RWPE1 (cell line): ENCODE measurements at regions not wholly inside any gene's neighbourhood (a gene's known extent, or its start where the extent isn't known, plus 50 kb on each side); places are given as distances from the start of the nearest gene placed in this dataset.

Experiments used
- CTCF ChIA-PET: fragments of 350-600 bp; sonication (Branson Sonifier 250); formaldehyde crosslinking; extraction: SDS; loops from one replicate; lab custom pipeline; 2021; lab: Yijun Ruan, JAX
- POLR2A ChIA-PET: fragments of 400-600 bp; formaldehyde crosslinking; extraction: SDS; loops from one replicate; lab custom pipeline; 2020; ENCODE audit warnings: antibody characterized with exemption; ENCODE audit not compliant: low non-redundant PET; lab: Yijun Ruan, JAX
- DNase-seq: peaks from one replicate; pipeline ENCODE4 v3.0.0; 2012; ENCODE audit warnings: low spot score
- H3K27ac ChIP-seq: fragments of 450-650 bp; 2 replicates; pipeline ENCODE4 v1.5.1; 2017
- TF ChIP-seq, protein P1 (sequence below): fragments of 450-650 bp; conservative IDR thresholded peaks from 2 replicates; pipeline ENCODE4 v1.5.1; 2017; ENCODE audit warnings: low read depth, mild to moderate bottlenecking

GRCh38 chr4:141416219-141416618 is 195.5 kb downstream of the ZNF330 start:
- no peak for DNase-seq
- TF ChIP-seq, protein P1, sequence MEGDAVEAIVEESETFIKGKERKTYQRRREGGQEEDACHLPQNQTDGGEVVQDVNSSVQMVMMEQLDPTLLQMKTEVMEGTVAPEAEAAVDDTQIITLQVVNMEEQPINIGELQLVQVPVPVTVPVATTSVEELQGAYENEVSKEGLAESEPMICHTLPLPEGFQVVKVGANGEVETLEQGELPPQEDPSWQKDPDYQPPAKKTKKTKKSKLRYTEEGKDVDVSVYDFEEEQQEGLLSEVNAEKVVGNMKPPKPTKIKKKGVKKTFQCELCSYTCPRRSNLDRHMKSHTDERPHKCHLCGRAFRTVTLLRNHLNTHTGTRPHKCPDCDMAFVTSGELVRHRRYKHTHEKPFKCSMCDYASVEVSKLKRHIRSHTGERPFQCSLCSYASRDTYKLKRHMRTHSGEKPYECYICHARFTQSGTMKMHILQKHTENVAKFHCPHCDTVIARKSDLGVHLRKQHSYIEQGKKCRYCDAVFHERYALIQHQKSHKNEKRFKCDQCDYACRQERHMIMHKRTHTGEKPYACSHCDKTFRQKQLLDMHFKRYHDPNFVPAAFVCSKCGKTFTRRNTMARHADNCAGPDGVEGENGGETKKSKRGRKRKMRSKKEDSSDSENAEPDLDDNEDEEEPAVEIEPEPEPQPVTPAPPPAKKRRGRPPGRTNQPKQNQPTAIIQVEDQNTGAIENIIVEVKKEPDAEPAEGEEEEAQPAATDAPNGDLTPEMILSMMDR = no peak
- POLR2A ChIA-PET = no interaction called here
- H3K27ac ChIP-seq = no peak overlapping the region
- CTCF ChIA-PET = interaction anchor here (1.1 kb wide), 1 partner anchor 30 kb away, joined by 3 read pairs; no protein-coding TSS in a partner anchor

DNA sequence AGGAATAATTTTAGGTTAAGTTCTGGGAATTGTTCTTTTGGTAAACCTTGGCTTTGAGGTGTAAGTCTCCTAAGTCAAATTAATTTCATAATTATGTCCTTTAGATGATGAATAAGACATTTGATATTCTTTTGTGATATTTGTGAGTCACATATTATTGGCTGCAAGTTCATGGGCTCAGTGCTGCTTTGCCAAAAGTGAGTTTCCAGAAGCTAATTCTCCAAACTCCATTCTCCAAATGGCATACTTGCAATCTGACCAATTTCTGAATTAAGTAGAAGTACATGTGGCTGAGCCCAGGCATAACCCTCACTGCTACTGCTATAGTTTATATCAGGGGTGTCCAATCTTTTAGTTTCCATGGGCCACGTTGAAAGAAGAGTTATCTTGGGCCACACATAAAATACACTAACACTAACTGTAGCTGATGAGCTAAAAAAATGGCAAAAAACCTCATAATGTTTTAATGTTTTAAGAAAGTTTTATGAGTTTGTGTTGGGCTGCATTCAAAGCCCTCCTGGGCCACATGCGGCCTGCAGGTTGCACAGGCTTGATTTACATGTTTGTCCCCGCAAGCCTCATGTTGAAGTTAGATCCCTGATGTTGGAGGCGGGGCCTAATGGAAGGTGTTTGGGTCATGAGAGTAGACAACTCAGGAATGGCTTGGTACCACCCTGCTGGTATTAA is 196.1 kb downstream of the ZNF330 start:
- no peak for DNase-seq
- no peak overlapping the region for H3K27ac ChIP-seq
- ChIA-PET CTCF (interaction anchor here (0.6 kb wide), 1 partner anchor 490 kb away, joined by 3 read pairs; no protein-coding TSS in a partner anchor), POLR2A (no interaction called here)
- TF ChIP-seq, protein P1 = no peak

GRCh38 chr4:141417387-141417786 is 196.7 kb downstream of the ZNF330 start:
- DNase-seq = no peak
- no peak overlapping the region for H3K27ac ChIP-seq
- TF ChIP-seq, protein P1 = no peak
- ChIA-PET POLR2A (no interaction called here), CTCF (interaction anchor here (0.6 kb wide), 1 partner anchor 489 kb away, joined by 3 read pairs; no protein-coding TSS in a partner anchor)

DNA sequence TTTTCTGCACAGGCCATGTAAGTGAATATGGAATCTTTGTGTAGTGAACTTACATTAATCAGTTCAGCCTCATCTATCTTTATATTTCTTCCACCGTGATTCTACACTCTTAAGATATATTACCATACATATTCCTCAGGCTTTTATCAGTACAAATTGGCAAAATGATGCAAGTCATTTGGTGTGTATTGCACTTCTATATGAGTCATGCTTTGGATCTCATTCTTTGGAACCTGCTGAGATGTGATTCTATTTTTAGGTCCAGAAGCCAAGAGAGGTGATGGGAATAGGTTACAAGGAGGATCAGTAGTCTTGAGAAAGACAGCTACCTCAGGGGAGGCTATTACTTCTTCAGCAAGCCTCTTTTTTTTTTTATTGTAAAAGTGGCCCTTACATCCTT is 204.4 kb downstream of the ZNF330 start:
- CTCF ChIA-PET = interaction anchor here (0.7 kb wide), 1 partner anchor 230 kb away, joined by 3 read pairs; no protein-coding TSS in a partner anchor
- TF ChIP-seq, protein P1 = no peak
- POLR2A ChIA-PET = no interaction called here
- peak; percentile 14 for DNase-seq
- no peak overlapping the region for H3K27ac ChIP-seq

GRCh38 chr4:141427726-141428296 is 207.1 kb downstream of the ZNF330 start:
- ChIA-PET POLR2A (no interaction called here), CTCF (interaction anchor here (0.6 kb wide), 1 partner anchor 24 kb away, joined by 3 read pairs; no protein-coding TSS in a partner anchor)
- TF ChIP-seq, protein P1 = no peak
- H3K27ac ChIP-seq = no peak overlapping the region
- no peak for DNase-seq

- POLR2A ChIA-PET = no interaction called here
- H3K27ac ChIP-seq = no peak overlapping the region
- no peak for DNase-seq
- CTCF ChIA-PET = no interaction called here
- TF ChIP-seq, protein P1 = no peak
Observed at GRCh38 chr4:141429933-141430332, 206.4 kb upstream of the IL15 start.
